ENCODE measurements at regions not wholly inside any gene's neighbourhood (a gene's known extent, or its start where the extent isn't known, plus 50 kb on each side); places are given as distances from the start of the nearest gene placed in this dataset.

DNA sequence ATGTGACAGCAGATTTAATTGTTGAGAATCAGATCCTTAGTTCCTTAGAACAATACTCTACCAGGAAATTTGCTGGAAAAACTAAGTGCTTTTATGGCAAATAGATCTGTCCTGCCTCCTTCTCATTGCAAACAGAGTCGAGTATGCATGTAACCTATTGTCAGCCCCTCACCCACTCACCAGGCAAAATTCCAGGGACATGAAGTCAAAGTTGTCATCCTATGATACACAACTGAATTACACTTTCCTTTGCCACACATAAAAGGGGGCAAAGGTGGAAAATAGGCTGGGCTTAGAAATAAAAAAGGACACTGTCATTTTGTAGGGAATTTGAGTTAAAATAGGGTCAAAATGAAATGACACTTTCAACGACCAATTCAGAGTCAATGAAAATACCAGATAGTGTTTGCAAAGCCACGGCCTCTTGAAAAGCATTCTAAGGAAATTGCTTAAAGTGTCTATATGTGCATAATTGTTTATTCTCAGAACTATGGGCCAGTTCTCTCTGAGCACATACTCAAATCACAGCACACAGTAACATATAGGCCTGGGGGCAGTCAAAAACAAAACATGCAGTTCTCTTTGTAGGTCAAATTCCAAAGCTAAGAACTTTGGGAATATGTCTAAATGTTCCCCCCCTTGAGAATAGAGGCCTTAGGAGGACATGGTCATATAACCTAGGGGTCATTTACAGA lies 452.8 kb downstream of the NFIB start:
- 62% methylated on average over 3 of the region's 3 CpGs for whole genome bisulfite sequencing
- DNase-seq (ENCODE audit: low spot score in 2 of 2): no peak
- H3K36me3 ChIP-seq: no peaks in the 10 kb centered on the region
- TF ChIP-seq EP300 (IDR thresholded peaks at IDR 0.05): no peak
- TF ChIP-seq, protein P1, sequence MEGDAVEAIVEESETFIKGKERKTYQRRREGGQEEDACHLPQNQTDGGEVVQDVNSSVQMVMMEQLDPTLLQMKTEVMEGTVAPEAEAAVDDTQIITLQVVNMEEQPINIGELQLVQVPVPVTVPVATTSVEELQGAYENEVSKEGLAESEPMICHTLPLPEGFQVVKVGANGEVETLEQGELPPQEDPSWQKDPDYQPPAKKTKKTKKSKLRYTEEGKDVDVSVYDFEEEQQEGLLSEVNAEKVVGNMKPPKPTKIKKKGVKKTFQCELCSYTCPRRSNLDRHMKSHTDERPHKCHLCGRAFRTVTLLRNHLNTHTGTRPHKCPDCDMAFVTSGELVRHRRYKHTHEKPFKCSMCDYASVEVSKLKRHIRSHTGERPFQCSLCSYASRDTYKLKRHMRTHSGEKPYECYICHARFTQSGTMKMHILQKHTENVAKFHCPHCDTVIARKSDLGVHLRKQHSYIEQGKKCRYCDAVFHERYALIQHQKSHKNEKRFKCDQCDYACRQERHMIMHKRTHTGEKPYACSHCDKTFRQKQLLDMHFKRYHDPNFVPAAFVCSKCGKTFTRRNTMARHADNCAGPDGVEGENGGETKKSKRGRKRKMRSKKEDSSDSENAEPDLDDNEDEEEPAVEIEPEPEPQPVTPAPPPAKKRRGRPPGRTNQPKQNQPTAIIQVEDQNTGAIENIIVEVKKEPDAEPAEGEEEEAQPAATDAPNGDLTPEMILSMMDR (IDR thresholded peaks at IDR 0.05): no peak
- TF ChIP-seq POLR2AphosphoS5 (IDR thresholded peaks at IDR 0.05): no peak
- TF ChIP-seq POLR2A (IDR thresholded peaks at IDR 0.05): no peak
- H3K9me3 ChIP-seq: no peaks in the 10 kb centered on the region
- peaks cover 5% of the 10 kb centered on the region for H3K4me1 ChIP-seq
- no peaks in the 10 kb centered on the region for H3K27me3 ChIP-seq
- no peak overlapping the region for H3K27ac ChIP-seq
- no peak overlapping the region for H3K4me3 ChIP-seq

DNA sequence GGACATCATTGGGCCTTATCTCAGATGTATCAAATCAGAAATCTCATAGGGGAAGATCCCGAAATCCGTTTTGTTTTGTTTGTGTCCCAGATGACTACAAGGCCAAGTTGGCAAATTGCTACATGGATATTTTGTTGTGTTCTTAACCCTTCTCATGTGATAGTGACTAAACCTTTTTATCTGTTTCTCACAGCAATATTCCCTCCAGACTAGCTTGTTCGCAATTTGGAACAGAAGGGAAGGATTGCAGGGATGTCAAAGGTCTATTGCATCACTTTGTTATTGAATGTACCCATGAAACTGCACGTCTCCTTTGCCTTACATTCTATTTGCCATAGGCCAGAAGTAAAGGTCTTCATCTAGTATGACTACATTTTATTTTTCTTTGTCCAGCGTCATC lies 453.9 kb downstream of the NFIB start:
- TF ChIP-seq EP300 (IDR thresholded peaks at IDR 0.05): no peak
- peak in 1 of 3 donors; percentile 58 for TF ChIP-seq POLR2AphosphoS5 (IDR thresholded peaks at IDR 0.05)
- TF ChIP-seq, protein P1 (IDR thresholded peaks at IDR 0.05): no peak
- no peak for TF ChIP-seq POLR2A (IDR thresholded peaks at IDR 0.05)
- WGBS: 70% methylated on average over 5 of the region's 5 CpGs
- no peak overlapping the region for H3K4me3 ChIP-seq
- DNase-seq (ENCODE audit: low spot score in 2 of 2): no peak
- no peaks in the 10 kb centered on the region for H3K27me3 ChIP-seq
- H3K36me3 ChIP-seq: no peaks in the 10 kb centered on the region
- H3K4me1 ChIP-seq: peaks cover 5% of the 10 kb centered on the region
- H3K27ac ChIP-seq: no peak overlapping the region
- no peaks in the 10 kb centered on the region for H3K9me3 ChIP-seq

DNA sequence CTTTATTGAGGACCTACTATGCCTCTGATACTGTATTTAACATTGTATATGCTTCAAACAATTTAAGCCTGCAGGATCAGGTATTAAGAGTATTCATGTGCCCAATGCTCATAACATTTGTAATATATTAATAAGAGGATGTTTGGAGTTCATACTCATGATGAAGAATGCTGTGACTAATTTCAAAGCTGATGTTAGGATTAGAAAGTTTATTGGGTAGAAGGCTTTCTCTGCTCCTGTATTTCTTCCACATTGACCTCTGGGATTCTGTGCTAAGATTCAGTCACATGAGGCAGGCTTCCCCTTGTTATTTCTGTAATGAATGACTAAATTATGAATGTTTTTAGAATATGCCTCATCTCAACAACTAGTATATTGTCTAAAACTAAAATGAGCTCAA lies 456.4 kb downstream of the NFIB start:
- H3K4me3 ChIP-seq: no peak overlapping the region
- no peaks in the 10 kb centered on the region for H3K9me3 ChIP-seq
- H3K27ac ChIP-seq: no peak overlapping the region
- peaks cover 2% of the 10 kb centered on the region for H3K4me1 ChIP-seq
- no peak for TF ChIP-seq POLR2AphosphoS5 (IDR thresholded peaks at IDR 0.05)
- no peak for TF ChIP-seq POLR2A (IDR thresholded peaks at IDR 0.05)
- TF ChIP-seq, protein P1 (IDR thresholded peaks at IDR 0.05): no peak
- no peak for TF ChIP-seq EP300 (IDR thresholded peaks at IDR 0.05)
- no peaks in the 10 kb centered on the region for H3K36me3 ChIP-seq
- H3K27me3 ChIP-seq: no peaks in the 10 kb centered on the region
- no peak for DNase-seq (ENCODE audit: low spot score in 2 of 2)

DNA sequence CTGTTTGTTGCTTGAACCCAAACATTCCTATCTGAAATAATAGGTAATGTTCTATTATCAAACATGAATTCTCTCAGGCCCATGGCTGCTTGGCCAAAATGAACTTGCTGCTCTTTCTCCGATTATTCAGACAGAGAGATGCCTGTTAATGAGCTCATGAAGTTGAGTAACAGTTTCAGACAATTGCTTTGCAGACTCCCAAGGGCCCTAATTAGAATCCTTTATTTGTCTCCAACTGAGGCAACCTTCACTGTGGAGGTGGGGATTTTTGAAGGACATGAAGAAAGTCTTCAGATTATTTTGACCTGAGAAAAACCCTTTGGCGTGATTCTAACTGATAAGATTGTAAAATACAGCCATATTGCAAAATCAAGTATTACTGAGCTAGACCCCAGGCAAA lies 466.7 kb downstream of the NFIB start:
- no peaks in the 10 kb centered on the region for H3K4me1 ChIP-seq
- DNase-seq (ENCODE audit: low spot score in 2 of 2): no peak
- WGBS: 68% methylated on average over 2 of the region's 2 CpGs
- no peak overlapping the region for H3K4me3 ChIP-seq
- H3K36me3 ChIP-seq: no peaks in the 10 kb centered on the region
- no peaks in the 10 kb centered on the region for H3K27me3 ChIP-seq
- H3K9me3 ChIP-seq: no peaks in the 10 kb centered on the region
- H3K27ac ChIP-seq: no peak overlapping the region
- TF ChIP-seq POLR2A (IDR thresholded peaks at IDR 0.05) (no peak), EP300 (IDR thresholded peaks at IDR 0.05) (no peak), POLR2AphosphoS5 (IDR thresholded peaks at IDR 0.05) (no peak)
- TF ChIP-seq, protein P1 (IDR thresholded peaks at IDR 0.05): no peak

DNA sequence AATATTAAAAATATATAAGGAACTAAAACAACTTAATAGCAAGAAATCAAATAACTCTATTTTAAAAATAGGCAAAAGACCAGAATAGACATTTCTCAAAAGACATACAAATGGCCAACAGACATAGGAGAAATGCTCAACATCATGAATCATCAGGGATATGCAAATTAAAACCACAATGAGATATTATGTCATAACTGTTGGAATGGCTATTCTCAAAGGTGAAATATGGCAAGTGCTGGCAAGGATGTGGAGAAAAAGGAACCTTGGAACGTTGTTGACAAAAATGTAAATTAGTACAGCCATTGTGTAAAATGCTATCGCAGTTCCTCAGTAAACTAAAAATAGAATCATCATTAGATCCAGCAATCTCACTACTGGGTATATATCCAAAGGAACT lies 468.5 kb downstream of the NFIB start:
- WGBS: 36% methylated on average over 2 of the region's 2 CpGs
- DNase-seq (ENCODE audit: low spot score in 2 of 2): no peak
- no peaks in the 10 kb centered on the region for H3K36me3 ChIP-seq
- no peaks in the 10 kb centered on the region for H3K4me1 ChIP-seq
- H3K27me3 ChIP-seq: no peaks in the 10 kb centered on the region
- H3K4me3 ChIP-seq: no peak overlapping the region
- no peak for TF ChIP-seq POLR2AphosphoS5 (IDR thresholded peaks at IDR 0.05)
- TF ChIP-seq POLR2A (IDR thresholded peaks at IDR 0.05): no peak
- TF ChIP-seq, protein P1 (IDR thresholded peaks at IDR 0.05): no peak
- TF ChIP-seq EP300 (IDR thresholded peaks at IDR 0.05): no peak
- H3K9me3 ChIP-seq: no peaks in the 10 kb centered on the region
- H3K27ac ChIP-seq: no peak overlapping the region

All from suprapubic skin (tissue), 4 donors.